ENCODE measurements at regions not wholly inside any gene's neighbourhood (a gene's known extent, or its start where the extent isn't known, plus 50 kb on each side); places are given as distances from the start of the nearest gene placed in this dataset.

- no peak for TF ChIP-seq ZFX (IDR thresholded peaks at IDR 0.05; ENCODE audit: borderline replicate concordance)
- TF ChIP-seq, protein P1, sequence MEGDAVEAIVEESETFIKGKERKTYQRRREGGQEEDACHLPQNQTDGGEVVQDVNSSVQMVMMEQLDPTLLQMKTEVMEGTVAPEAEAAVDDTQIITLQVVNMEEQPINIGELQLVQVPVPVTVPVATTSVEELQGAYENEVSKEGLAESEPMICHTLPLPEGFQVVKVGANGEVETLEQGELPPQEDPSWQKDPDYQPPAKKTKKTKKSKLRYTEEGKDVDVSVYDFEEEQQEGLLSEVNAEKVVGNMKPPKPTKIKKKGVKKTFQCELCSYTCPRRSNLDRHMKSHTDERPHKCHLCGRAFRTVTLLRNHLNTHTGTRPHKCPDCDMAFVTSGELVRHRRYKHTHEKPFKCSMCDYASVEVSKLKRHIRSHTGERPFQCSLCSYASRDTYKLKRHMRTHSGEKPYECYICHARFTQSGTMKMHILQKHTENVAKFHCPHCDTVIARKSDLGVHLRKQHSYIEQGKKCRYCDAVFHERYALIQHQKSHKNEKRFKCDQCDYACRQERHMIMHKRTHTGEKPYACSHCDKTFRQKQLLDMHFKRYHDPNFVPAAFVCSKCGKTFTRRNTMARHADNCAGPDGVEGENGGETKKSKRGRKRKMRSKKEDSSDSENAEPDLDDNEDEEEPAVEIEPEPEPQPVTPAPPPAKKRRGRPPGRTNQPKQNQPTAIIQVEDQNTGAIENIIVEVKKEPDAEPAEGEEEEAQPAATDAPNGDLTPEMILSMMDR (IDR thresholded peaks at IDR 0.05), result no peak
- no peak overlapping the region for H3K27ac ChIP-seq
Measured at GRCh38 chr4:106767991-106768390, 268.1 kb downstream of the DKK2 start.

DNA sequence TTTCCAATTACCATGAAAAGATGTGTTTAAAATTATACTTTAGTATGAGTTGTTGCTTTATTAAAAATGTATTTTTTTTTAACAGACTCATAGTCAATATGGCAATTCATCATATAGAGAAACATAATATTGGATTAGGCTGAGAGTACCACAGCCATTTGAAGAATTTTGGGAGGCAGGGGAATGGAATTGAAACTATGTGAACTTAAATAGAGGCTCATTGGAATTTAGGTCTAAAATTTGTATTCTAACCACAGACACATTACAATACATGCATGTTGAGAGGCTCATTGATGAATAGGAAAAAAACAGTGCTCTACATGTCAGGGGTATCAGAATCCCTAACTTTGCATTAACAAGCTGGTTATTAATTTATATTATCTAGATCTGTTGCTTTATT is 269.6 kb downstream of the DKK2 start:
- no peak overlapping the region for H3K27ac ChIP-seq
- TF ChIP-seq ZFX (IDR thresholded peaks at IDR 0.05; ENCODE audit: borderline replicate concordance), result no peak
- TF ChIP-seq, protein P1 (IDR thresholded peaks at IDR 0.05), result no peak

DNA sequence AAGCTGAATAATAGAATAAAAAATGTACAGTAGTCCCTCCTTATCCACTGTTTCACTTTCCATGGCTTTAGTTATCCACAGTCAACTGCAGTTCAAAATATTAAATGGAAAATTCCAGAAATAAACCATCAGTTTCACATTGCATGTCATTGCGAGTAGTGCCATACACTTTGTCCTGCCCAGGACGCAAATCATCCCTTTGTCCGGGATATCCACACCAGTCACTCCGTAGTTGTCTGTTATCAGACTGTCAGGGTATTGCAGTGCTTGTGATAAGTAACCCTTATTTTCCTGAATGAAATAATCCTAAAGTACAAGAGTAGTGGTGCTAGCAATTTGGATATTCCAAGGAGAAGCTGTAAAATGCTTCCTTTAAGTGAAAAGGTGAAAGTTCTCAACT is 271.3 kb downstream of the DKK2 start:
- H3K27ac ChIP-seq, result no peak overlapping the region
- no peak for TF ChIP-seq ZFX (IDR thresholded peaks at IDR 0.05; ENCODE audit: borderline replicate concordance)
- TF ChIP-seq, protein P1 (IDR thresholded peaks at IDR 0.05), result no peak

DNA sequence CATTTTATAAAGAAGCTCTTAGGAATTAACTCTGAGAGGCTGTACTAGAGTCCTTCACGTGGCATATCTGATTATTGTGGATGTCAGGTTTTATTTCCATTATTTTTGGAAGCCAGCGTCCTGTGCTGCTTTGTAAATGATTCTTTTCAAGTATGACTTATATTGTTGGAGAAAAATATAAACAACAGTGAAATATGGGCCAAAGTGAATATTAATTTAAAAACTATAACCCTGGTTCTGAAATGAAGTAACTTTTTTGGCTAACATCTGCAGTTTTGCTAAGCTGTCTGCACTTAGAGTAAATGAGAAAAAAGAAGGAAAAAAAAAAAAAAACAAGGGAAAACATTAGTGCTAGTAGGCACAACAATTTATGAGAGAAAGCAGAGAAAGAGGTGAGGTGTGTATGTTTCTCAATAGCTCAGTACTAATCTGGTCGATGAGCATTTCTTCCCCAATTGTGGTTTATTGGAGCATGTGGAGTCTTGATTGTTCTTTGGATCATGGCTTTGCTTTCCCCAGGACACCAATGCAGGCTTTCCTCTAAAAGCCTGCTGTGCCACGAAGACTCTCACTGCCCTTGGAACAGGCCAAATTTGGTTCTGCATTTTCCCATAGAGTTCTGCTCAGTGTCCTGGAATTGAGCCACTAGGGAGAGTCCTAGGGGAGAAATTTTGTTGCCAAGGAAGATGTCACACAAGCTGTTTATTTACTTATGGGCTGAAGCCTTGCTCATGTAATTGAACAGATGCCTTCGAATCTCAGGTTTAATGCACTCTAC is 273.3 kb downstream of the DKK2 start:
- TF ChIP-seq, protein P1 (IDR thresholded peaks at IDR 0.05), result no peak
- TF ChIP-seq ZFX (IDR thresholded peaks at IDR 0.05; ENCODE audit: borderline replicate concordance), result no peak
- no peak overlapping the region for H3K27ac ChIP-seq

- no peak overlapping the region for H3K27ac ChIP-seq
- TF ChIP-seq, protein P1 (IDR thresholded peaks at IDR 0.05), result no peak
- no peak for TF ChIP-seq ZFX (IDR thresholded peaks at IDR 0.05; ENCODE audit: borderline replicate concordance)
Measured at GRCh38 chr4:106753426-106753825, 282.7 kb downstream of the DKK2 start.

GRCh38 chr4:106746451-106746850 is 289.7 kb downstream of the DKK2 start:
- TF ChIP-seq, protein P1 (IDR thresholded peaks at IDR 0.05), result no peak
- TF ChIP-seq ZFX (IDR thresholded peaks at IDR 0.05; ENCODE audit: borderline replicate concordance), result no peak
- H3K27ac ChIP-seq, result no peak overlapping the region

DNA sequence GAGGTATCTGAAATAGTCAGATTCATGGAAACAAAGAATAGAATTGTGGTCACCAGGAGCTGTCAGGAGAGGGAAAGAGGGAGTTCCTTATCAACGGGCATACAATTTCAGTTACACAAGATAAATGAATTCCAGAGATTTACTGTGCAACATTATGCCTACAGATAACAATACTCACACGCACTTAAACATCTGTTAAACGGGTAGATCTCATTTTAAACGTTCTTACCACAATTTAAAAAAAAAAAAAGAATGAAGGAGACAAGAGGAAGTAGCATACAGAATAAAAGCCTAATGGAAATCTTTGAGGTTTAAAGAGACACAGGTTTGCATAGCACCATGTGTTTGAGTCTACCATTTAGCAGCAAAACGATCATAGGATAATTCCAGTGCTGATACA is 298.0 kb downstream of the DKK2 start:
- H3K27ac ChIP-seq, result no peak overlapping the region
- no peak for TF ChIP-seq ZFX (IDR thresholded peaks at IDR 0.05; ENCODE audit: borderline replicate concordance)
- TF ChIP-seq, protein P1 (IDR thresholded peaks at IDR 0.05), result no peak
